Thyroid gland (tissue), 4 donors: ENCODE measurements at regions not wholly inside any gene's neighbourhood (a gene's known extent, or its start where the extent isn't known, plus 50 kb on each side); places are given as distances from the start of the nearest gene placed in this dataset.

Source experiments
- POLR2A ChIP-seq, 2 donors: fragments of 450-650 bp; IDR thresholded peaks; one replicate each; pipeline ENCODE4 v1.6.1; 2017; ENCODE audit warnings: antibody characterized with exemption in 2 of 2, mild to moderate bottlenecking in 2 of 2, moderate library complexity in 1 of 2
- TF ChIP-seq, protein P1 (sequence below), 6 experiments: fragments of 200-600 bp in 3 of 6; fragments of 450-650 bp in 3 of 6; sonication (generic) in 3 of 6; IDR thresholded peaks; one replicate each; pipeline ENCODE4 v1.5.1; 2016 to 2019; ENCODE audit warnings: antibody characterized with exemption in 6 of 6, mild to moderate bottlenecking in 2 of 6, inconsistent platforms in 1 of 6, moderate library complexity in 1 of 6

DNA sequence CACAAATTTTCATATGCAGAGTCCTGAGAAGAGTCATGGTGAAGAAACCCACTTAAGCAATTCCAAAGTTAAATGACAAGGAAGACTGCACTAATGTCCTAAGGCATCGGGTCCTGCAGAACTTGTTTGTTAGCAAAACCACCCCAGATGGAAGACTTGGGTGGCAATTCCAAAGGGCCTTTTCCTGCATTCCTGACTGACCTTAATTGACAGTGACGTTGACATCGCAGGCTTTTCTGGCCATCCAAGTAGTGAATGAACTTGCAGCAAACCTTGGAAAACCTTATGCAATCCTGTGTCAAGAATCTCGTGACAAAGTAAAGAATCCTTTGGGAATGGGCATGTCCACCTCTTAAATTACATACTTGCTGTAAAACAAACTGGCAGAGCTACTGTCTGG lies 112.5 kb upstream of the SH3BP4 start:
- TF ChIP-seq, protein P1, sequence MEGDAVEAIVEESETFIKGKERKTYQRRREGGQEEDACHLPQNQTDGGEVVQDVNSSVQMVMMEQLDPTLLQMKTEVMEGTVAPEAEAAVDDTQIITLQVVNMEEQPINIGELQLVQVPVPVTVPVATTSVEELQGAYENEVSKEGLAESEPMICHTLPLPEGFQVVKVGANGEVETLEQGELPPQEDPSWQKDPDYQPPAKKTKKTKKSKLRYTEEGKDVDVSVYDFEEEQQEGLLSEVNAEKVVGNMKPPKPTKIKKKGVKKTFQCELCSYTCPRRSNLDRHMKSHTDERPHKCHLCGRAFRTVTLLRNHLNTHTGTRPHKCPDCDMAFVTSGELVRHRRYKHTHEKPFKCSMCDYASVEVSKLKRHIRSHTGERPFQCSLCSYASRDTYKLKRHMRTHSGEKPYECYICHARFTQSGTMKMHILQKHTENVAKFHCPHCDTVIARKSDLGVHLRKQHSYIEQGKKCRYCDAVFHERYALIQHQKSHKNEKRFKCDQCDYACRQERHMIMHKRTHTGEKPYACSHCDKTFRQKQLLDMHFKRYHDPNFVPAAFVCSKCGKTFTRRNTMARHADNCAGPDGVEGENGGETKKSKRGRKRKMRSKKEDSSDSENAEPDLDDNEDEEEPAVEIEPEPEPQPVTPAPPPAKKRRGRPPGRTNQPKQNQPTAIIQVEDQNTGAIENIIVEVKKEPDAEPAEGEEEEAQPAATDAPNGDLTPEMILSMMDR (IDR thresholded peaks at IDR 0.05): no peak
- no peak for TF ChIP-seq POLR2A (IDR thresholded peaks at IDR 0.05)
